Stimulated activated CD4-positive, alpha-beta T cell treated with anti-CD3 and anti-CD28 coated beads, Interleukin-4, amount 100 ng/mL, for 24 hours (primary cell): ENCODE measurements at regions not wholly inside any gene's neighbourhood (a gene's known extent, or its start where the extent isn't known, plus 50 kb on each side); places are given as distances from the start of the nearest gene placed in this dataset.

Experiments used
- DNase-seq: peaks from one replicate; pipeline ENCODE4 v3.0.0-alpha.2; 2020

DNA sequence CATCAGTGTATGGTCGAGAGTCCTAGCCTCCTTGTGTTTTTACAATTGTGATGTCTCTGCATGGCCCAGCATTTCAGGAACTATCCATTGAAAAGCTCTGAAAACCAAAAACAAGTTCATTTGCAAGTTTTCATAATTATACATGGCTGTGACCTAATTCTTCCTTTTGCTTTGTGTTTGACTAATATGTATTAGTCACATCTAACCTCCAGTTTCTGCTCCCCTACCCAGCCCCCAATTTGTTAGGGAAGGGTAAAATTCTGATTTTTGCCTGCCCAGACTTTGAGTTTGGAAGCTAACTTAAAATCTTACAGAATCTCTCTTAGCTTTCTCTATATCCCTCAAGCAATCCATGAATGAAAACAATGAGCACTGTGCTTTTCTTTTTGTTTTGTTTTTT is 128.2 kb upstream of the SEMA6A start:
- no peak for DNase-seq

DNA sequence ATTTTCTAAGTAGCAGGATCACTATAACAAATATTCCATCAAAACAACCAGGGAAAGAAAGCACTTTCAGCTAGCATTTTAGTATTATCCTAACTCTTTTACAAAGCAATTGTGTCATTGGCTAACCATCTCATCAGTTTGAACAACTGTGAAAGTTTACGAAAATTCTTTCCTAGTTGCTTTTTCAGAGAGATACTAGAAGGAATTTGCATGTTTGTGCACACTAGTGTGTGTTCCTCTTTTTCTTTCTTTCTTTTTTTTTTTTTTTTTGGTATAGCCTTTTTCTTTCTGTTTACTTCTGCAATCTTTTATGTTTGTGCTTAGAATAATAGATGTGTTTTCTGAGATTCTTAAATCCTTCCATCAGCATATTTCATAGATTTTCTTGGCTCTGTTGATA is 124.7 kb upstream of the SEMA6A start:
- no peak for DNase-seq

DNA sequence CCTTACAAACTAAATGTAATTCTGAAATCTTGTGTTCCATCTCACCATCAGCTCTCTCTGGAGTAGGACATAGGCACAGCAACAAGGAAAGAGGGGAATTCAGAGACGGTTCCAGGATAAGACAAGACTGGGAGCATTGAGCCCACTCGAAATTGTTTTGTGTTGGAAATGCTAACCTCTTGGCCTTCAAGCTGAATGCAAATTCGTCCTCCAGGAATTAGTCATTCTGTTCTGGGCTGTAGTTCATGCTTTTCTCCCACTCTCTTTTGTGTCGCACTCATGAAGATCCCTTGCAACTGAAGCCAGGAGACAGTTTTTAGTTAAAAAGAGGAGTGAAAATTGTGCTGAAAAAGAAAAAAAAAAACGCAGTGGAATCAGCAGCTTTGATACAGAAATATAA is 121.7 kb upstream of the SEMA6A start:
- no peak for DNase-seq

DNA sequence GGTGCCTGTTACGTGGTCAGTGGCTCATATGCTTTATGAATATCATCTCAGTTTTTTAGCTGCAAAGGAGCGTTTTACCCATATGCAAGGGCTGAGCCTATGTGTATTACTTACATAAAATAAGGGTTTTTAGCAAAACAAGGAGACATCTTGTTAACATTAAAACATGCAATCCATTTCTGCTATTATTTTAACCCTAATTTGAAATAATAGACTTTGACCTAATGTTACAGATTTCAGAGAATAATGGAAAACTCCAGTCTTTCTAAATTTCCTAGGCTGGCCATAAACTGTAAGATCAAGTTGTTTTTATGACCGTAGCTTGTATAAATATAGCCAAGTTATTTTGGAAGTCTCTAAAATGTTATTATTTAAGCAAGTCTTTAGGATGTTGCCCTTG is 121.1 kb upstream of the SEMA6A start:
- no peak for DNase-seq

DNA sequence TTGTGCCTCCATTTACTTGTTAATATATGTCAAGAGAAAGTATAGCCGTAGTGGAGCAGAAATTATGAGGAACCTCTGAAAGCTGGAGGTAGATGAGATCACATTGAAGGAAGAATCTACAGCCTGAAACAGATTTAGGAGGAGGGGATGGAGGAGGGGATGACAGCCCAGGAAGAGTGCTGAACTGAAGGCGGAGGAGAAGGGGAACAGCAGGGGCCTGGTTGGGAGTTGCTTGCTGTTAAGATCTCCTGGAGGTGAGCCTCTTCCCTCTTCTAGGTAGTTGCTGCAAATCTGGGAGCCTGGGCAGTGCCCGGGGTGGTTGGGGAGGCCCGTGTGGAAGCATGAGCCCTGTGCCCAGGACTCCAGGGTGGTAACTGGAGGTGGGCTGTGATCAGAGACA is 111.8 kb upstream of the SEMA6A start:
- no peak for DNase-seq

DNA sequence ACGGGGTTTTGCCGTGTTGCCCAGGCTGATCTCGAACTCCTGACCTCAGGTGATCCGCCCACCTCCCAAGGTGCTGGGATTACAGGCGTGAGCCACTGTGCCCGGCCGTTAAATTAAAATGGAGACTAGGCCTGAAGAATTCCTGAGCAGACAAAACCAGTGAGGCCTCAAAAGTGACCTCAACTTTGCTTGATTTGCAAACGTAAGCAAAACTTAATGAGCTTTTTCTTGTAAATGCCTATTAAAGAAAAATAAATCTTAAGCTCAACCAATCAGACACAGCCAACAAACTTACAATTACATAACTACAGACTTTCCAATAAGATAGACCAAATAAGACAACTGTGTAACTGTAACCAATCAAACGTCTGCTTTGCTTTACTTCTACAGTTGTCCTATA is 111.3 kb upstream of the SEMA6A start:
- no peak for DNase-seq

DNA sequence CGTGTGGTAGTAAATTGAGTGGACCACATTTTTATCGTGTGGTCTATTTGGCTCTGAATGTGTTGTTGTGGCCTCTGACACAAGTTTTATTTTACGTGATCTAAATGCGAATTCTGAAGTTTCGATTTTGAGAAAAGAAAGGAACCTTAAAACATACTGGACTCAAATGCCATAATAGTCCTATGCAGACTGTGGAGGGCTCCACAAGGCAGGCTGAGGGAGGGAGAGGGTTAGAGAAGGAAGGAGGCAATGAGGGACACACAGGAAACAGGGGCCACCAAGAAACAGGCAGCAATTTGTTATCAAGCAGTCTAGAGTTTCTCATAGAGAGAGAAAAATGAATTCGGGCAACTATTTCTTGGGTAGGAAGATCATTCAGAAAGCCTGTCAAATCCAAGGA is 110.4 kb upstream of the SEMA6A start:
- DNase-seq = no peak

DNA sequence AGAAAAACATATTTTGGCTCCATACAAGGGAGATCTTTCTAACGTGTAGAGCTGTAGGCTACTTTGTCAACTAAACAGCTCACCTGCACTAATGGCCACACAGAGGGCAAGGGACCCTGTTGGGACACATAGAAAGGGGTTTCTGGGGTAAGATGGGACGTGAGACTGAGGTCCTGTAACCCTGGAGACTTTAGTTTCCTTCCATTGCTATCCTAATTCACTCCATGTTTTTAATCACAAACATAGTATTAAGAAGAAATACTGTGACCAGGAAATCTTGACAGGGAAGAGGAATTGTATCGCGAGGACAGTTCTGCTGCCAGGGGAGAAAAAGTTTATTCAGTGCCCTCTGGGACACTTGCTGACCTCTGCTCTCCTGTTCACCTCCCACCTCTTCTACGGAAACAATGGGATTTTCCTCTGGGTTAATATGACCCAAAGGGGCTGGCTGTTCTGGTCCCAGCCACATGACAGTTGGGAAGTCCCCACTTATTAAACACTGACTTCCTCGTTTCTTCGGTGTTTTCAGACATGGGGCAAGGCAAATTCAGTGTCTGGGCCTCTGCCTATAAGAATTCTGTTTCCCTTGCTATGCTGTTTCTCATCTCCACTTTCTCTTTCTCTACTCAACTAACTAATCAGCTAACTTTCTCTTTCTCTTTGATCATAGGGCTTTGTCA is 106.9 kb upstream of the SEMA6A start:
- no peak for DNase-seq

DNA sequence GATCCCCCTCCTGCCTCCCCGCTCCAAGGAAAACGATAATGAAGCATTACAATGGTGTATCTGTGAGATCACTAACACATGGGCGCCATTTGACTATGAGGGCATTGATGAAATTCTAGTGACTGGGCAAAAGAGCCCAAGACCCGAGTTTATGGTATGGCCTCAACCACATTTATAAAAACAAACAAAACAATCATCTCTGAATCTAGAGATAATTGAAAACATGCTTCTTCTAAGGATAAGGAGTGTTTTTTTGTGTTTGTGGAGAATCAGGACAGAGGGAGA is 100.9 kb upstream of the SEMA6A start:
- no peak for DNase-seq

DNA sequence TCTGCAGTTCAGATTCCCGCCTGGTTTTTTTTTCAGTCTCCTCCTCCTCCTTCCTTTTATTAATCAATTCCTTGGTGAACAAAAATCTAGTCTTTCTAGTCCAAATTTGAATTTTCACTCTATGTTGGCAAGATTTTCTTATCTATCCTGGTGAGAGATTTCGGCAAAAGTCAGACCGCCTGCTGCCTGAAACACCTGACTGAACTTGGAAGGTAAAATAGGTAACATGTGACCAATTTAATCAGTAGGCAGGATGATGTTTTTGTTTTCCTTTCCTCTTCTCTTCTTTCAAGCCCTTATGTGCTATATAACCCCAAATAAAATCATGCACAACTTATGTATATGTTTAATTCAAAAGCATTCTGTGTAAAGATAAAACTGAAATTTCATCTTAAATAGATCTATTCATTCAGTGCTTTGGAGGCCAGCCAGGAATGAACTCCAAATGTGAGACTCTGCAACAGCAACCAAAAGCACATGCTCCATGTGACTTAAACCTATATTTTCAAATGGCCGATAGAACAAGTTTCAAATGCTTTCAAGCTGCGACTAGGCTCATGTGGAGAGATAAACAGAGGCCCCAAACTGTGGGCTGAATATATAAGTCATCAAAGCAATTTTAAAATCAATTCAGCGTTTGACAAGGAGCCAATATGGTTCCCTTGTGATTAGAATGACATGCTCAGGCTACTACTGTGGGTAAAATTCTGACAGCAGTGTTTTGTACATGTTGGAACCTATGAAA is 100.4 kb upstream of the SEMA6A start:
- no peak for DNase-seq

DNA sequence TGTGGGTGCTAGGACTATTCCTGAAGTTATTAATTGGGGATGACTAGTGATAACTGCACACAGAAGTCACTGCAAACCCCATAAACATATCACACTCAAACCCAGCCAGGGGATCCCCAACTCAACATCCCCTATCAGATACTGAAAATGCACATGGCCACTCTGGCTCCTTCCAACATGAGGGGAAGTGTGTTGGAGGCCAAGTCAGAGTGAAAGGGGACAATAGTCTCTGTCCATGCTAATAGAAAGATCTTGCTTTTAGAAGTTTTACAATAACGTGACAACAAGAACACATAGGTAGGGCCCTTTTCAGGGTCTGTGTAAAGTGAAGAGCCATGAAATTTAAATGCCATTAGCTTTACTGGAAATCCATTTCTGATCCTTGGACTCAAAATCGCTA is 98.8 kb upstream of the SEMA6A start:
- DNase-seq = no peak

DNA sequence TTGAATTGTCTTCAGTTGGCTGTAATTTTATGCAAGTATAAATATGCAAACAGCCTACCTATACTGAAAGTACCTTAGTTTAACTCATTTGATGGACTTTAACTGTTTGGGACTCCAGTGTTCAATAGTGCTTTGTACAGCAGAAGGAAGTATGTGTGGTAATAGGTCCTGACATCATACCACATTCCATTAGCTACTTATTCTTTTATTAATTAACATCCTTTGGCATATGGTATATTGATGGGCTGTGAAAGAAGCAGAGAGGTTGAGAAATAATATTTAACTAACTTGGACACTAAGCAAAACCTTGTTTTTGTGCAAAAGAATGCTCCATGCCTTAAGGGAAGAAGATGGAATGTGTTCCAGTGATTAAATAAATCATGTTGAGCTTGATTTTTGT is 97.6 kb upstream of the SEMA6A start:
- DNase-seq = no peak

DNA sequence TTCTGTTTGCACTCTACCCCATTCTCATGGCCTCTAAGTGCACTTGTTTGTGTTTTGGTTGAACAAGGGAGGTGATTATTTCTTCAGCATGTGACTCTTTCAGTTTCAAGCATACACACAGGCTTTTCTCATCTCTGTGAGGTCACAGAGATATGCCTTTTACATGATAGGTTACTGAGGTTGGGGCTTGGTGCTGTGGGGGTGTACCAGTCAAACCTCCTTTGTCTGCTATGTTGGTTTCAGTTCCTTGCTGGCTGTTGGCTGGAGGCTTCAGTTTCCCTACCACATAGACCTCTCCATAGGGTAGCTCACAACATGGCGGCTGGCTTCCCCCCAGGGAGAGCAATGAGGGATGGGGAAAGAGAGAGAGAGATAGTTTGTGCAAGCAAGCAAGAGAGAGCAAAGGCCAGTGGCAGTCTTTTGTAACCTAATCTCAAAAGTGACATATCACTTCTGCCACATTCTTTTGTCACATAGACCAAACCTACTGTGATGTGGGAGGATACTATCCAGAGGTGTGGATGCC is 96.7 kb upstream of the SEMA6A start:
- DNase-seq = no peak

DNA sequence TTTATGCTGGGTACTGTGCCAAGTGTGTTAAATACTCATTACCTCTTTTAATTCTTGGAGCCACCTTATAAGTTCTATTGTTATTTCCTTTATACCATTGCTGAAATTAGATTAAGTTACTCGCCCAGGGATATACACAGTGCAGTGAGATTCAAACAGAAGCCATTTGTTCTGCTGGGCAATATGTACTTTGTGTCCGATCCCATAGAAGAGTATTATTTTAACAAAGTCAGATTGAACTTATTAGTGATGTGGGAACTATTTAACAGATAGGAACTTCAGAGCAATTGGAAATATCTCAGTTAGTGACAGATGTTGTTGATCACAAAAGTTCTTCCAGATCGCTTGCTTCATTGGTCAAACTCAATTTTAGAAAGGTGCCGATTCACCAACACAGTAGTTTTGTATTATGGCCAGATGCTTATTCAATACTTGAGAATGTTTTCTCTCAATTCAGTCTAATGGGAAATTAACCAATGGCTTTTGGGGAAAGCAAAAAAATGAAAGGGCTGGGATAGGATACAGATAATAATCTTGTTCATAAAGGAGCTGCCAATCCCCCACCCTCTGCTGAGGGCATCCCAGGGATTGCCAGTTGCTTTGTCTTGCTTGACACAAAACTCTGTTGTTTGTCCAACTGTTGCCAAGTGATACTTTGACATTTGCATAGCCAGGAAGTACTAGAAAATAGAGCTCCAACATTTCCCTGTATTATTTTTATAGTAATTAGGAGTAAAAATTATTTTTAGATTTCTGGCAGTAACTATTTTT is 94.8 kb upstream of the SEMA6A start:
- DNase-seq = no peak

DNA sequence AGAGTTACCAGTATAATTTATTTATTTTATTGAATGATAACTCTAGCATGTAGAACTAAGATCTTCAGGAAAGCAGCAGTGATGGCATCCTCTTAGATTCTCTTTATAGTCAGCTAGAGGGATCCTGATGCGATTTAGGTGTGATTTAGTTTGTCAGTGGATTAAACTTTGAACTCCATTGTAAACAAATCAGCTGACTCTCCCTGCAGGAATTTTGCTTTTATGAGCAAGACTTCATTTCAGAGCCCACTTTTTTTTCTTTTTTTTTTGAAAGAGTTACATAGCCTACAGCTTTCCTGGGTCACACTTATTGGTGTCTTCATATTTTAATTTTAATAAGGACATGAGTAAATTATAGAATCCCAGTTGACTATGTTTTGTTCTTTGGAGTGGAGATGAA is 93.8 kb upstream of the SEMA6A start:
- no peak for DNase-seq

DNA sequence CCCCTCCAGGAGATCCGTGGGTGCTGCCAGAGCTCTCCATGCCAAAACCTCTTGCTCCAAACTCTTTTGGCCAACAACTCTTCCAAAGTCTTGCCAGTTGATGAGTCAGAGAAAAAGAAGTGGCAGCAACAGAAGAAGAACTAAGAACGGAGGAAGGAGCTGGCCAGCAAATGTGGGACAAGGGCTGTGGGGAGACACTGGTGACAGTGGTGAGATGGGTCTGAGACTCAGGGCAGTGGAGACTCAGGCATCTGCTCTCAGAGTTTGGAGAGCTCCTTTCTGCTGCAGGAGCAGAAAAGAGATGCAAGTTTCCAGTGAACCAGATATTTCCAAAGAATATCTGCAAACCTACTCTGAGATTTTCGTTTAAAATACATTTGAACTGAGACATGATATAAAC is 92.3 kb upstream of the SEMA6A start:
- DNase-seq = no peak

DNA sequence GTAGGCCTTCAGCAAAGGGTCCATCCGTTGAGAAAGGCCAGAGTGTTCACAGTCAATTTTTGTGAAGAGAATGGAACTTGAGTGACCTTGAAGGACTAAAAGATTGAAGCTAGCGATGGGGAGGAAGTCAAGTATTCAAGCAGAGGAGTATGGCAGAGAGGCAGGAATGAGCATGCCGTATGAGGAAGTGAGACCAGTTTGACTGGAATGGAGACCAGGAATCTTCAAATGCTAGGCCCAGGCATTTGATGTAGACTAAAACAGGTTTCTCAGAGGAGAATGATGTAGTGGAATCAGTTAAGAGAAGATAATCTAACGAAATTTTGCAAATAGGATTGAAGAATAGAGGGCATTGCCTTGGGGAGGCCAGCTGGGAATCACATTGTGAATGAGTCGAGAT is 90.4 kb upstream of the SEMA6A start:
- DNase-seq = no peak

DNA sequence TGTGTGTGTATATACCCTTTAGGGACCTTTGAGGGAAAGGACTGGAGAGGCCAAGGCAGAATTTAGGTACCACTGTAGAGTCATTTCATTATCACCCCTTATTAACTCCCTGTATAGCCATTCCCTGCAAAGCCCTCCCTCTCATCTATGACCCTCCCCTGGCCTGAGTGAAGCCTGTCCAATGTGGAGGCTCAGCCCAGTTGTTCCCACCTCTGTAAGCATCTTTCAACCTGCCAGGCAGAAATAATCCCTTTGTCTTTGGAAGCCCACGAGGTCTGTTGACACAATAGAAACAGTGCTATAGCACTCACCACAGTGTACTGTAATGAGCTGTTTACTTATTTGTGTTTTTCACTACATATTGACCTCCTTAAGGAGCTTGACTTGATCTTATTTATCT is 88.5 kb upstream of the SEMA6A start:
- DNase-seq = no peak

DNA sequence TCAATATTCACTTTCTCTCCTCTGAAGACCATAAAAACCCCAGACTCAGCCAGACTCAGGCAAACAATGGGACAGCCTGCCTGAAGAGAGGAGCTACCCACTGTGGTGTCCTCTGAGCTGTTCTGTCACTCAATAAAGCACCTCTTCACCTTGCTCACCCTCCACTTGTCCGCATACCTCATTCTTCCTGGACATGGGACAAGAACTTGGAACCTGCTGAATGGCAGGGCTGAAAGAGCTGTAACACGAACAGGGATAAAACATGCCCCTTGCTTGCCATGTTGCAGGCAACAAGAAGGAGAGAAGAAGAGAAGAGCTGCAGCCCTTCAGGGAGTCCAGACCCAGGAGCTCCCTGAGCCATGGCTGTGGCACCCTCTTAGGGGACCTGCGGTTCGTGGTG is 86.8 kb upstream of the SEMA6A start:
- DNase-seq = no peak

DNA sequence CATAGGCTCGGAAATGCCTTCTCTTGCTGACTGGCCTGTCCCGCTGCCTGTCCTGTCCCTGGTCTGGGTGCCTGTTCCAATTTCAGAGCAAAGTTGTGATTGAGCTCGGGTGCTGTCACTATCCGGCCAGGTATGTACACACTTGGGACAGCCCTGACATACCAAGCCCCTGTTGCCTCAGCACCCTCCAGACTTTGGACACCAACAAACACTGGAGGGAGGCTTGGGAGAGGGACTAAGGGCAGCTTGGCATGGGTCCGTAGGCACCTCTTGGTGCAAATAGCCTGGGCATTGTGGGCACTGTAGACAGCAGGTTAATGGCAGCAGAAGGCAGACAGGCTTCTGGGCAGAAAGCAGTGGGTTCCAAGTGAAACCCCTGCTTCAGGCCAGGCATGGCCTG is 86.3 kb upstream of the SEMA6A start:
- no peak for DNase-seq

DNA sequence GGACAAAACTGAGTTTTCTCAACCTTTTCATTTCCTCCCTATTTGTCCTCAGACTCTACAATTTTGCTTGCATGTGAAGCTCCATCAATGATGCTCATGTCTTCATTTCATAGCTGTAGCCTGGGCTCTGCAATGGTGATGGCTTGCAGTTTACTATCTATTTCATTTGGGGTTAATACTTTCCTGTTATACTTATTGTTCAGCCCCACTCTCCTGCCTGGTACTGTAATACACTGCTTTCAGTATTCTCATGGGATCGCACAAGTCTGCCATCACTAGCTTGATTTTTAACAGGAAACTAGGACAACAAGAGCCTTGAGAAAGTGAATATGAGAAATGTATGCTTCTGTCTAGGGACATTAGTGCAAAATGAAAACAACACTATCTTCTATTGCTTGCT is 84.2 kb upstream of the SEMA6A start:
- no peak for DNase-seq

DNA sequence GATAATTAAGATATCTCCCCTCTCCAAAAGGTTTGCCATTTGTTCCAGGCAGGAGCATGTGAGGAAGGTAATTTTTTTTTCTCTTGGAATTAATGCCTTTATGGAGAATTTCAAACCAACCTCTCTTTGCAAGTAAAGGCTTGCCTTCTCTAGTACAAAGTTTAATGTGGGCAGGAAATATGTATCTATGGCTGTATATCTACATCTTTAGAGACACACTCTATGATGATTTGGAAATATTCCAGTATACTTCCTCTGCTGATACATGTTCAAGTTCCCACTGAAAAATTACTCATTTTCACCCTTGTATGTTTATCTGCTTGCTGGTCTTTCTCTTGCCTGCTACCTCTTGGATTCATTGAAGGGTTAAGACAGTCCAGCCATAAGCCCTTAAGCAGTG is 83.5 kb upstream of the SEMA6A start:
- no peak for DNase-seq

DNA sequence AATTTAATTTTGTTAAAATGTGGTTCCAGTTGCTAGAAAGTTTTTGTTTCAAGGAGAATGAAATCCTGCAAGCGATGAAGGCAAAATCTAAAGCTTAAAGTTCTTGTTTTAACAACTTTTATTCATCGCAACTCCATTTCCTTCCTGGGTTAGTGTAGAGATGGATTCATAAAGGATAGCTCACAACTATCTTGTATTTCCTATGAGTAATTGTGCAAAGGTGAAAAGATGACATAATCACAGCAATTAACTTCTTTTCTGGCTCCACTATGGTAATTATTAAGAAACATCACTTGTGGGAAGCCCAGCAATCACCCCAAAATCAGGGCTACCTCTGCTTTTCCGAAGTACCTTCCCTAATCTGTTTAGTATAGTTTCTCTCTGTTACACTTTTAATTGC is 80.8 kb upstream of the SEMA6A start:
- DNase-seq = no peak

DNA sequence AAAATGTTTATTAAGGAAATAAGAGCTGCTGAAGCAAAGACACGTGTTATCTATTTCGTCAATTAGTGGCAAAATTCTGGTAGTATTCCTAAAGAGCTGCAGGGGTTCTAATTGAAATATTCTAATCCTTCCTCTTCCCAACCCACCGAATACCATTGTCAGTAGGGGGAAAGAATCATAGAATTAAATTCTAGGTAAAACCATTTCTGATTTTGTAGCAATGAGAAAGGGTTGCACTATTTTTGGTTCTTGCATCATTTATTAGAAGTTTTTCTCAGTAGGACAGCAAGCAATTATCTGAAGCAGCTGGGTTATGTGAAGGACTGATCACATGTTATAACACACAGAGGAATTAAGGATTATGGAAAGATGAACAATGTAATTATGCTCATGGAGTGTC is 80.3 kb upstream of the SEMA6A start:
- DNase-seq = no peak
